Neural crest cell (in vitro differentiated cells): ENCODE measurements at regions not wholly inside any gene's neighbourhood (a gene's known extent, or its start where the extent isn't known, plus 50 kb on each side); places are given as distances from the start of the nearest gene placed in this dataset.

Experiments
- DNase-seq: peaks from one replicate; pipeline ENCODE4 v3.0.0; 2021; ENCODE audit warnings: low read depth, mixed read lengths, low spot score
- H3K27ac Mint-ChIP-seq: one replicate; pipeline ENCODE4 v1.8.0; 2021; ENCODE audit warnings: mild to moderate bottlenecking, mixed read lengths; ENCODE audit not compliant: unreplicated experiment
- H3K27me3 Mint-ChIP-seq: 2 replicates; pipeline ENCODE4 v1.8.0; 2021; ENCODE audit warnings: low read depth, mild to moderate bottlenecking, mixed read lengths
- H3K36me3 Mint-ChIP-seq: 2 replicates; pipeline ENCODE4 v1.8.0; 2021; ENCODE audit warnings: low read depth, mild to moderate bottlenecking, mixed read lengths
- H3K4me1 Mint-ChIP-seq: 2 replicates; pipeline ENCODE4 v1.8.0; 2021; ENCODE audit warnings: mixed read lengths
- H3K4me3 Mint-ChIP-seq: one replicate; pipeline ENCODE4 v1.8.0; 2021; ENCODE audit warnings: mild to moderate bottlenecking, mixed read lengths
- H3K9me3 Mint-ChIP-seq: 2 replicates; pipeline ENCODE4 v1.8.0; 2021; ENCODE audit warnings: mixed read lengths
- TF ChIP-seq, protein P1 (sequence below): fragments of 200-600 bp; sonication (generic); conservative IDR thresholded peaks from 2 replicates; pipeline ENCODE4 v1.5.0; 2021; ENCODE audit warnings: antibody characterized with exemption, mild to moderate bottlenecking

DNA sequence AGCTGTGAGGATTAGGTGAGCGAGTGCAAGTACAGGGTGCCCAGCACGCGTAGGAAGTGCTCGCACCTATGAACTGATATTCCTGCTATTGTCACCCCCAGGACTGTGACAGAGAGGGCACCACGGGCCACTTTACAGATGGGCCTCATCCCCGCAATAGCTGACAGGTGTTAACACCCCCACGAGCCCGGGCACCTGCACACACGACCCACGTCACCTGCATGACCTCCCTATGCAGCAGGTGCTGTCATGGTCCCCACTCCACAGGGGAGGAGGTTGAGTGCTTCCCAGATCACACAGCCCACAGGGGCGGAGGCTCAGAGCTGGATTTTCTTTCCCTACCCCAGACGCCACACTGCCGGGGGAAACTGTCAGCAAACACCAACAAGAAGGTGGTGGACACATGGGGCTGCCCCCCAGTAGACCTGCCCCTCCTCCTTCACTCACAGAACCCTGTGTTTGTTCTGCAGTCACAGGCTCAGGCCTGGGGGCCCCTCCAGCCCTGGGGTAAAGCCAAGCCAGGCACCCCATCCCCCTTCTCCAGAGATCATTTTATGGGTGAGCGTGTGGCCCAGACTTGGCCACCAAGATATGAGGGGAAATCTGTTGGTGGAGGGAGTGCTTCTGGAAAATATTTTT lies 465.5 kb downstream of the MATN1 start:
- Mint-ChIP-seq H3K4me3 (no peak overlapping the region), H3K27ac (no peak overlapping the region), H3K27me3 (peaks cover 40% of the 10 kb centered on the region), H3K36me3 (no peaks in the 10 kb centered on the region), H3K9me3 (no peaks in the 10 kb centered on the region), H3K4me1 (no peaks in the 10 kb centered on the region)
- TF ChIP-seq, protein P1, sequence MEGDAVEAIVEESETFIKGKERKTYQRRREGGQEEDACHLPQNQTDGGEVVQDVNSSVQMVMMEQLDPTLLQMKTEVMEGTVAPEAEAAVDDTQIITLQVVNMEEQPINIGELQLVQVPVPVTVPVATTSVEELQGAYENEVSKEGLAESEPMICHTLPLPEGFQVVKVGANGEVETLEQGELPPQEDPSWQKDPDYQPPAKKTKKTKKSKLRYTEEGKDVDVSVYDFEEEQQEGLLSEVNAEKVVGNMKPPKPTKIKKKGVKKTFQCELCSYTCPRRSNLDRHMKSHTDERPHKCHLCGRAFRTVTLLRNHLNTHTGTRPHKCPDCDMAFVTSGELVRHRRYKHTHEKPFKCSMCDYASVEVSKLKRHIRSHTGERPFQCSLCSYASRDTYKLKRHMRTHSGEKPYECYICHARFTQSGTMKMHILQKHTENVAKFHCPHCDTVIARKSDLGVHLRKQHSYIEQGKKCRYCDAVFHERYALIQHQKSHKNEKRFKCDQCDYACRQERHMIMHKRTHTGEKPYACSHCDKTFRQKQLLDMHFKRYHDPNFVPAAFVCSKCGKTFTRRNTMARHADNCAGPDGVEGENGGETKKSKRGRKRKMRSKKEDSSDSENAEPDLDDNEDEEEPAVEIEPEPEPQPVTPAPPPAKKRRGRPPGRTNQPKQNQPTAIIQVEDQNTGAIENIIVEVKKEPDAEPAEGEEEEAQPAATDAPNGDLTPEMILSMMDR = no peak
- DNase-seq = no peak

DNA sequence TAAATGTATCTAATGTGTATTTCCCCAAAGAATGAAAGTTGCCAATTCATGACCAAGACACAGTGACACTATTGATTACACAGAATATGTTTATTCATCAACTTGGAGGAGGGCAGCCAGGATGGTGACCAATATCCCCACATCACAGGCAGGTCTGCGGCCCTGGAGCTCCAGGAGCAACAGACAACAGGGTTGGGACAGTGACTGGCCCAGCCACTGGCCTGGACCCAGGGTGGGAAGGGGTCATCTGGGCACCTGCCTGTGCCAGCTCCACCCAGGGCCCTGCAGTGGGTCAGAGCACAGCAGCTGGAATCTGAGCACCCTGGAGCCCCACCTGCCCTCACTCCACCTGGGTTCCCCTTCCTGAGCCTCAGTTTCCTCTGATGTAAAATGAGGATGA lies 466.1 kb downstream of the MATN1 start:
- Mint-ChIP-seq H3K4me1 (no peaks in the 10 kb centered on the region), H3K27me3 (peaks cover 40% of the 10 kb centered on the region), H3K4me3 (no peak overlapping the region), H3K27ac (no peak overlapping the region), H3K36me3 (no peaks in the 10 kb centered on the region), H3K9me3 (no peaks in the 10 kb centered on the region)
- no peak for DNase-seq
- TF ChIP-seq, protein P1 = no peak

DNA sequence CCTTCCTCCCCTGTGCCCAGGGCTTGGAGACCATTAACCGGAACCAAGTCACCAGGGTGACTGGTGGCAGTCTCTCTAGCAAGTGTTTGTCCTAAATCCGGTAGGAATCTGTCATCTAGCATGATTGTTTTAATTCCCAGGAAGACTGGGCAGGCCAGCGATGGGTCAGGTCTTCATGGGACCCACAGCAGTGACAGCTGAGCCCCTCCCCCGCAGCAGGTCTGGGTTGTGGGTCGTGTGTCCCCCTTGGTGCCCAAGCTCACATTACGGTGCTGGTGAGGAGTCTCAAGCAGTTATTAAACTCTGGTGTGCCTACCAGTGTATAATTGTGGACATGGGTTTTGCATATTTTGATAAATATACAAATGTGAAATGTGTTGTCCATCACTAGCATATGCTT lies 466.5 kb downstream of the MATN1 start:
- Mint-ChIP-seq H3K27ac (no peak overlapping the region), H3K4me3 (no peak overlapping the region)
- no peak for DNase-seq

DNA sequence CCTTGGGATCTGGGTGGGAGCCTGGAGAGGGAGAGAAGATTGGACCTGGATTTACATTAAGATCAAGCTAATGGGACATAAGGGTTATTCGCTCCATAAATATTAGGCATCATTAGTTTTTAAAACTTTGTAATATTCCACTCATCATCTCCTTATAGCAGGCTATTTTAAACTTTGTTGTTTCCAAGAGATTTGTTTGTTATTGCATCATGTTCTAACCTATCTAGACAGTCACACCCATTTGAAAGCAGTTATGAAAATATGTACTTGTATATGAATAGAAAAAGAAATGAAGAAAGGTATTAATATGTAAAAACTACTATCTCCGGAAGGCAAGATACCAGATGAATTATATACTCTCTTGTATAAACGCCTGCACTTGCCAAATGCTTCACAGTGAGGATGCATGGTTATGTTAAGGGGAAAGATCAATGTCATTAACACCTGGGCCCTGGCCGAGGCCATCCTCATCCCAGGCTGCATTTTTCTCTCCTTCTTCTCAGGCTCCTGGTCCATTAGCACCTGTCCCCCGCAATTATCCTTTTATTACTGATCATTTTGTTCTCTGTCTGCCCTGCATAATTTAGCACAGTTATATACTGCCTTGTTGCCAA lies 468.2 kb downstream of the MATN1 start:
- Mint-ChIP-seq H3K36me3 (no peaks in the 10 kb centered on the region), H3K27me3 (peaks cover 40% of the 10 kb centered on the region), H3K9me3 (no peaks in the 10 kb centered on the region), H3K27ac (no peak overlapping the region), H3K4me3 (no peak overlapping the region), H3K4me1 (peaks cover 13% of the 10 kb centered on the region)
- TF ChIP-seq, protein P1 = no peak
- DNase-seq = no peak

More for the DNA sequence above, 466.5 kb downstream of the MATN1 start:
- Mint-ChIP-seq H3K9me3 (no peaks in the 10 kb centered on the region), H3K36me3 (no peaks in the 10 kb centered on the region), H3K27me3 (peaks cover 41% of the 10 kb centered on the region), H3K4me1 (no peaks in the 10 kb centered on the region)
- TF ChIP-seq, protein P1 = no peak

DNA sequence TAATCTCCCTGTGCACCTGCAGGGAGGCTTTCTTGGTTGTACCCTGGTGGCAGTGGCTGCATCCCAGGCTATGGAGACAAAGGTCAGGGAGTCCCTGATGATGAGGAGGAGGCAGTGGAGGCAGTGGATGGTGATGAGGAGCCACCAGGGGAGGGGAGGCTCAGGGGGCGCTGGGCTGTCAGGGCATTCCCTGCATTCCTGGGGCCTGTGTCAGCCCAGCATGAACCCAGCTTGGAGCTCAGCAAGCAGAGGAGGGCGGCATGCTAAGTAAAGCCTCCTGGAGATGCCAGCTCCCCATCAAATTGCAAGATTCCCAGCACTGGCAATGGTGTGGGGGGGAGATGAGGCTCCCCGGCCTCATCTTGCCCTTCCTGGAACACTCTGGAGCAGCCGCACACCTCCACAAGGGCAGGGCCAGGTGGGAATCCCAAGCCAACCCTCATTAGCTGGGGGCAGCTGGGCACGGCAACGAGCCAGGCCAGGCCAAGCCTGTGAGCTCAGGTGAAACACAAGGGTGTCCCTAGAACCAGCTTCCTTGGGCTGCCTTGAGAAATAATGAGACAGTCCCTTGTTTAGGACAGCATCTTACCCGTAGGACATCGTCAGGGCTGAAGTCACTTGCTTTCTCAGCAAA lies 469.5 kb downstream of the MATN1 start:
- TF ChIP-seq, protein P1 = no peak
- H3K36me3 Mint-ChIP-seq = no peaks in the 10 kb centered on the region
- peaks cover 41% of the 10 kb centered on the region for H3K27me3 Mint-ChIP-seq
- no peak overlapping the region for H3K27ac Mint-ChIP-seq
- no peak overlapping the region for H3K4me3 Mint-ChIP-seq
- no peak for DNase-seq
- H3K4me1 Mint-ChIP-seq = peaks cover 20% of the 10 kb centered on the region
- no peaks in the 10 kb centered on the region for H3K9me3 Mint-ChIP-seq
